Adrenal gland (tissue), 9 donors: ENCODE measurements at regions not wholly inside any gene's neighbourhood (a gene's known extent, or its start where the extent isn't known, plus 50 kb on each side); places are given as distances from the start of the nearest gene placed in this dataset.

Source experiments
- DNase-seq, 7 donors: peaks; one replicate each; pipeline ENCODE4 v3.0.0-alpha.2; 2019 to 2020
- H3K27ac ChIP-seq, 5 donors: fragments of 200-600 bp; sonication (generic) in 4 of 5; 1 replicate in 3 of 5; 2 replicates in 2 of 5; pipeline versions ENCODE4 v1.5.1 to v1.8.0; 2016 to 2020; ENCODE audit warnings: mild to moderate bottlenecking in 1 of 5
- H3K27me3 ChIP-seq: fragments of 200-600 bp; 2 replicates; pipeline ENCODE4 v1.8.0; 2021
- H3K36me3 ChIP-seq, 2 donors: fragments of 200-600 bp; replicated peaks in 1 of 2; 1 replicate in 1 of 2; 2 replicates in 1 of 2; pipeline versions ENCODE4 v1.5.1 to v1.8.0; 2018 to 2022
- H3K4me1 ChIP-seq, 2 donors: fragments of 200-600 bp; replicated peaks in 1 of 2; 1 replicate in 1 of 2; 2 replicates in 1 of 2; pipeline versions ENCODE4 v1.5.1 to v1.8.0; 2018 to 2021
- H3K4me3 ChIP-seq, 4 donors: fragments of 200-600 bp; sonication (generic) in 3 of 4; one replicate each; pipeline ENCODE4 v1.5.1; 2016 to 2018
- H3K9me3 ChIP-seq, 3 donors: fragments of 200-600 bp; sonication (generic) in 1 of 3; replicated peaks in 1 of 3; 1 replicate in 2 of 3; 2 replicates in 1 of 3; pipeline versions ENCODE4 v1.5.1 to v1.8.0; 2016 to 2021
- CTCF ChIP-seq, 6 experiments: fragments of 450-650 bp in 4 of 6; fragments of 200-600 bp in 2 of 6; sonication (generic) in 1 of 6; IDR thresholded peaks; 1 replicate in 5 of 6; 2 replicates in 1 of 6; pipeline versions ENCODE4 v1.5.1 to v1.8.0; 2016 to 2021; ENCODE audit warnings: antibody characterized with exemption in 6 of 6, mild to moderate bottlenecking in 2 of 6, moderate library complexity in 1 of 6
- POLR2A ChIP-seq, 2 donors: fragments of 450-650 bp; IDR thresholded peaks; one replicate each; pipeline ENCODE4 v1.6.1; 2017; ENCODE audit warnings: antibody characterized with exemption in 2 of 2, mild to moderate bottlenecking in 2 of 2, moderate library complexity in 1 of 2
- WGBS, 4 donors: extraction: QIAGEN DNeasy Blood & Tissue Kit in 2 of 4; methylation state at CpG; one replicate each; pipeline versions ENCODE4 v1.1.5 to v1.1.7; 2013 to 2017; 5-methylcytosine and 5-hydroxymethylcytosine counted together
- intact Hi-C, 2 donors: fragments of 100-400 bp; cut with DNase I; formaldehyde crosslinking; loops; one replicate each; pipeline versions ENCODE4 v1.14.1 to v1.15.0; 2022 to 2023
- donor health status: healthy with polysubstance abuse.
- donor health status: Bipolar disorder and iron deficiency.
- donor health status: DM: yes; HTN: yes; CAD: no.
- donor health status: DM: no; HTN: no; CAD: no.
- donor health status: DM: no; HTN: no; CAD: no.

DNA sequence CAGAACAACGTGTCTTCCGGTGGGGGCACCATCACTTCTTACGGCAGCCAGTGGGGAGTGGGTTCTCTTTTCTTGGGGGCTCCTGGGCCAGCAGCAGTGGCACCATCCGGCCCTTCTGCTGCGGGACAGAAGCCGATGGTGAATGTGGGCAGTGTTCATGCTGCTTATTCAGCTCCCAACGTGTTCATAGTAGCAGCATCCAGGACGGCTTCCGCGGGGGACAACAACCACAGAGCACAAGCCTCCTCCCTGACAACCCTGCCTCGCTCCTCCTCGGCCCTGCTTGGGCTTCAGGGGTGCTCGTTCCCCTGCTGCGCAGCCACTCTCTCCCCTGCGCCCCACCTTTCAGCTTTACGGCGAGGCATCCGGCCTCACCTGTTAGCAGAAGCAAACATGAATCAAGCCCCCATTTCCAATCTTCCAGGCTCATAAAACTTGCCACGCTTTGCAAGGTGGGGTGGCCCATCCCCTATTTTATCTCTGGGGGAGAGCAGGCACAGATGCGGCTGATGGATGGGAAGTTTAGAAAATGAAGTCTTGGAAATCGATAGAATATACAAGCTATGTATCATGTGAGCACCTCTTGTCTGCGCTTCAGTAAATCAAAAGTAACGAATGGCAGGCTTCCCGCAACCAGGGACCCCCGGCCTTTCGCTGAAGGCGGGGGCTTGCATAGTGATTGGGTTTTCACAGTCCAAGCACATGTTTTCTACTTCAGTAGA lies 191.8 kb upstream of the NECTIN1 start:
- WGBS, 4 donors: 68 to 77% (median 74%) methylated on average over 23 to 27 of the region's 27 CpGs
- TF ChIP-seq POLR2A (IDR thresholded peaks at IDR 0.05) (no peak), CTCF (IDR thresholded peaks at IDR 0.05) (no peak)

DNA sequence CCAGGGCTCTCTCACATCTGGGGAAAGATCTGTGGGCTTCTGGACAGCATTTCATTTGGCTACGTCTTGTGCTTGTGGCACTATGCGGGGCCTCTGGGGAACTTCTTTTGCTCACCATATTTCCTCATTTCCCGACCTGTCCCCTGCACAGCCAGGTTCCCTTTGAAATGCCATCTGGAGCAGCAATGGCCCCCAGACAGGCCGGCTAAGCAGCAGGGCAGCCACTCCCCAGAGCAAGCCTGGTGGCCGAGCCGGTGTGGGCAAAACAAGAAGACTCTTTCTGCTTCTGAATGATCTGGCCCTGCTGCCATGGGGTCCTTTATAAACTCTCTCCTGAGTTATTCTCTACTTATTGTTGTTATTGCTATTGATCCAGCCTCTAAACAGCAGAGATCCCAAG lies 190.7 kb upstream of the NECTIN1 start:
- no peak for TF ChIP-seq POLR2A (IDR thresholded peaks at IDR 0.05)
- no peak for TF ChIP-seq CTCF (IDR thresholded peaks at IDR 0.05)
- WGBS, 4 donors: 48 to 67% (median 53%) methylated on average over 6 of the region's 6 CpGs
- H3K36me3 ChIP-seq: no peaks in the 10 kb centered on the region
- intact Hi-C loops: no loop called here
- H3K27ac ChIP-seq: no peak overlapping the region
- H3K27me3 ChIP-seq: peaks cover 3% of the 10 kb centered on the region
- DNase-seq: no peak
- no peaks in the 10 kb centered on the region for H3K9me3 ChIP-seq
- H3K4me1 ChIP-seq: no peaks in the 10 kb centered on the region
- no peak overlapping the region for H3K4me3 ChIP-seq

More for the DNA sequence above, 191.8 kb upstream of the NECTIN1 start:
- no peak overlapping the region for H3K27ac ChIP-seq
- no peaks in the 10 kb centered on the region for H3K9me3 ChIP-seq
- no peaks in the 10 kb centered on the region for H3K4me1 ChIP-seq
- no peaks in the 10 kb centered on the region for H3K36me3 ChIP-seq
- intact Hi-C loops: no loop called here
- DNase-seq: no peak
- peaks cover 3% of the 10 kb centered on the region for H3K27me3 ChIP-seq
- no peak overlapping the region for H3K4me3 ChIP-seq

DNA sequence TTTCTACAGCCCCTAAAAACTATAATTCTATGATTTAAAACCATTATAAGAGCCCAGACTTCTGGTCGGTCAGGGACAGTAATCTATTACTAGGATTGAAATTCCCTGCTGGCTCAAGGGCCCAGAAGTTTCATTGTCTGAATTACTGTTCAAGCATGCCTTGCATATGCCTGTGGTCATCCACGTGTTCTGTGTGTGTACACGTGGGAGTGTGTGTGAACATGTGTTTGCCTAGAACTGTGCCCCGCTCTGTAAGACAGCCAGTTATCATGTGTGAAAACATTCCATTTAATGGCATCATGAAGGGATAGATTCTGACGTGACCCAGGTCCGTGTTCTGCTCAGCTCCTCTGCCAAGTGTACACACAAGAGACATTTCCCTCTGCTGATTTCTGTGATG lies 189.3 kb upstream of the NECTIN1 start:
- Histone ChIP-seq H3K4me3 (no peak overlapping the region), H3K4me1 (no peaks in the 10 kb centered on the region), H3K27me3 (peaks cover 3% of the 10 kb centered on the region), H3K36me3 (no peaks in the 10 kb centered on the region), H3K9me3 (no peaks in the 10 kb centered on the region), H3K27ac (no peak overlapping the region)
- DNase-seq: no peak
- intact Hi-C loops: no loop called here
- no peak for TF ChIP-seq CTCF (IDR thresholded peaks at IDR 0.05)
- 51 to 63% (median 56%) methylated on average over 5 to 6 of the region's 6 CpGs for WGBS, 4 donors

- no peak for TF ChIP-seq CTCF (IDR thresholded peaks at IDR 0.05)
- TF ChIP-seq POLR2A (IDR thresholded peaks at IDR 0.05): no peak
- DNase-seq: no peak
- Histone ChIP-seq H3K4me1 (no peaks in the 10 kb centered on the region), H3K4me3 (no peak overlapping the region), H3K27ac (no peak overlapping the region), H3K9me3 (no peaks in the 10 kb centered on the region), H3K36me3 (no peaks in the 10 kb centered on the region), H3K27me3 (no peaks in the 10 kb centered on the region)
- intact Hi-C loops: no loop called here
- WGBS, 4 donors: 31 to 77% (median 57%) methylated on average over 2 of the region's 2 CpGs
These were observed 187.6 kb upstream of the NECTIN1 start for GRCh38 chr11:119916568-119916967.
